ENCODE measurements at regions not wholly inside any gene's neighbourhood (a gene's known extent, or its start where the extent isn't known, plus 50 kb on each side); places are given as distances from the start of the nearest gene placed in this dataset.
"Not testable (repeated sequence)": the region's sequence is repeated elsewhere in the genome, so short reads cannot be mapped to it uniquely, and the experiment has no call there.

DNA sequence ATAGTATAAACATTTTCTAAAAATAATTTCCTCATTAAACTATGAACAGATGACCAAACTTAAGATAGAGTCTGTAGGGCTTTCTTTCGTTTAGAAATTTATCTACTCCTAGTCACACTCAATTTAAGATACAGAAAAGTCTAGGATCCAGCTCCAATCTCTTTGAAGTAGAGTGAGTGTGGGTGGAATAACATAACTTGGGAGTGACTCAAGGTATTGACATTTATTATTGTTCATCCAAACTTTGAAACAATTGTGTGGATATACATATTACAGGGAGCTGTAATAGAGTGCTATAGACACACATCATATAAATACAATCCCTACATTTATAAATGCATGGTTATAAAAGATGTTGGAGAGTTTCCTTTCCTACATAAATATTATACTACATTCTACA, 715.2 kb upstream of the MANEA start:
- DNase-seq (ENCODE audit: extremely low spot score in 2 of 2), result no peak
- no peaks in the 10 kb centered on the region for H3K4me1 ChIP-seq
- no peaks in the 10 kb centered on the region for H3K9me3 ChIP-seq
- intact Hi-C loops (cut with DNase I), result no loop called here
- no peak overlapping the region for H3K4me3 ChIP-seq
- no peaks in the 10 kb centered on the region for H3K27me3 ChIP-seq
- TF ChIP-seq POLR2AphosphoS5 (IDR thresholded peaks at IDR 0.05; ENCODE audit: insufficient read depth in 1 of 2, low read depth in 1 of 2), result no peak
- H3K36me3 ChIP-seq, result no peaks in the 10 kb centered on the region
- H3K27ac ChIP-seq, result no peak overlapping the region

DNA sequence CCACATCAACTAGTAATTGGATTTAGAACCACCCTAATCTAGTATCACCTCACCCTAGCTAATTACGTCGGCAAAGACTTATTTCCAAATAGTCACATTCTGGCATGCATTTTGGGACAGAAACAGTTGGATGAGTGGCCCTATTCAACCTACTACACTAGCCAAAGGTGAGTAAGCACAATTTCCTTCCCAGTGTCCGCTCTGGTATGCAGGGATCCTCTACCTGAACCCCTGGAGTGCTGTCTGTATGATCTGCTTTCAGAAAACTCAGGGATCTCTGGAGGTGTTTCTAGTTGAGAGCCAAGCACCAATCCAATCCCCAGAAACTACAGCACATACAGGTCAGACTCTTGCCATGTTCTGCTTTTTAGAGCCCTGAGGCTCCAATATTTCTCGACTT, 717.4 kb upstream of the MANEA start:
- DNase-seq (ENCODE audit: extremely low spot score in 2 of 2), result no peak
- no peak for TF ChIP-seq POLR2A (IDR thresholded peaks at IDR 0.05)
- TF ChIP-seq, protein P1, sequence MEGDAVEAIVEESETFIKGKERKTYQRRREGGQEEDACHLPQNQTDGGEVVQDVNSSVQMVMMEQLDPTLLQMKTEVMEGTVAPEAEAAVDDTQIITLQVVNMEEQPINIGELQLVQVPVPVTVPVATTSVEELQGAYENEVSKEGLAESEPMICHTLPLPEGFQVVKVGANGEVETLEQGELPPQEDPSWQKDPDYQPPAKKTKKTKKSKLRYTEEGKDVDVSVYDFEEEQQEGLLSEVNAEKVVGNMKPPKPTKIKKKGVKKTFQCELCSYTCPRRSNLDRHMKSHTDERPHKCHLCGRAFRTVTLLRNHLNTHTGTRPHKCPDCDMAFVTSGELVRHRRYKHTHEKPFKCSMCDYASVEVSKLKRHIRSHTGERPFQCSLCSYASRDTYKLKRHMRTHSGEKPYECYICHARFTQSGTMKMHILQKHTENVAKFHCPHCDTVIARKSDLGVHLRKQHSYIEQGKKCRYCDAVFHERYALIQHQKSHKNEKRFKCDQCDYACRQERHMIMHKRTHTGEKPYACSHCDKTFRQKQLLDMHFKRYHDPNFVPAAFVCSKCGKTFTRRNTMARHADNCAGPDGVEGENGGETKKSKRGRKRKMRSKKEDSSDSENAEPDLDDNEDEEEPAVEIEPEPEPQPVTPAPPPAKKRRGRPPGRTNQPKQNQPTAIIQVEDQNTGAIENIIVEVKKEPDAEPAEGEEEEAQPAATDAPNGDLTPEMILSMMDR (IDR thresholded peaks at IDR 0.05), result no peak
- TF ChIP-seq POLR2AphosphoS5 (IDR thresholded peaks at IDR 0.05; ENCODE audit: insufficient read depth in 1 of 2, low read depth in 1 of 2), result no peak
- Histone ChIP-seq H3K9me3 (no peaks in the 10 kb centered on the region), H3K27me3 (no peaks in the 10 kb centered on the region), H3K4me3 (no peak overlapping the region), H3K27ac (no peak overlapping the region), H3K36me3 (no peaks in the 10 kb centered on the region), H3K4me1 (no peaks in the 10 kb centered on the region)
- intact Hi-C loops (cut with DNase I), result no loop called here

DNA sequence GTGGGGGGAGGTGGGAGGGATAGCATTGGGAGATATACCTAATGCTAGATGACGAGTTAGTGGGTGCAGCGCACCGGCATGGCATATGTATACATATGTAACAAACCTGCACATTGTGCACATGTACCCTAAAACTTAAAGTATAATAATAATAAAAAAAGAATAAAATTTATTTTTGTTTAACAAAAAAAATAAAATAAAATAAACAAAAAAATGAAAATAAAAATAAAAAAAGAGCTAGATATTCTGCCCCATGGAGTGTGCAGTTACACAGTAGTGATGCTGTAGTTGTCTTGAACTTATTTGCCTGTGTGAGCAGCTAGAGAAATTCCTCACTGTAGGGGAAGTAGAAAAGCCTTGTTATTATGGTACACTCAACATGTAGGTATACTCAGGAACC, 720.3 kb upstream of the MANEA start:
- DNase-seq (ENCODE audit: extremely low spot score in 2 of 2); intact Hi-C loops (cut with DNase I); H3K27ac ChIP-seq; H3K4me3 ChIP-seq; H3K9me3 ChIP-seq; H3K27me3 ChIP-seq; H3K36me3 ChIP-seq; H3K4me1 ChIP-seq: not testable (repeated sequence)

DNA sequence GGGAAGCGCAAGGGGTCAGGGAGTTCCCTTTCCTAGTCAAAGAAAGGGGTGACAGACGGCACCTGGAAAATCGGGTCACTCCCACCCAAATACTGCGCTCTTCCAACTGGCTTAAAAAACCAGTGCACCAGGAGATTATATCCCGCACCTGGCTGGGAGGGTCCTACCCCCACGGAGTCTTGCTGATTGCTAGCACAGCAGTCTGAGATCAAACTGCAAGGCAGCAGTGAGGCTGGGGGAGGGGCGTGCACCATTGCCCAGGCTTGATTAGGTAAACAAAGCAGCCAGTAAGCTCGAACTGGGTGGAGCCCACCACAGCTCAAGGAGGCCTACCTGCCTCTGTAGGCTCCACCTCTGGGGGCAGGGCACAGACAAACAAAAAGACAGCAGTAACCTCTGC, 726.0 kb upstream of the MANEA start:
- H3K4me3 ChIP-seq; intact Hi-C loops (cut with DNase I); H3K36me3 ChIP-seq; H3K27me3 ChIP-seq; DNase-seq (ENCODE audit: extremely low spot score in 2 of 2); H3K4me1 ChIP-seq; H3K9me3 ChIP-seq; H3K27ac ChIP-seq: not testable (repeated sequence)

DNA sequence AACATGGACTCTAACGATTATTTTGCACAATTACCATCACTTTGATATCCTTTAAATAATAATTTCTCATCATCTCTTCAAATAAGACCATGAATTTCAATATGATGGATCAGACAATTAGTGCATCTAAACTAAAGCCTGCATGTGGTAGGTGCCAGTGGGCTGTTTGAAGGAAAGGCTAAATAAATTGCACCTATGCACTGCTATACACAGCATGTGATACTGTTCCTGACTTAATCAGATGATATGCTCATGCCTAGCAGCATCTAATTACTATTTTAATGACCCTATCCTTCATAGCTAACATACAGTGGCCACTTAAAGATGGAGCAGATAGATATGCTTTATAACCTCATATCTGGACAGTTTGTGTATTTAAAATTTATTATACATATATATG, 731.6 kb upstream of the MANEA start:
- H3K4me1 ChIP-seq, result no peaks in the 10 kb centered on the region
- intact Hi-C loops (cut with DNase I), result no loop called here
- DNase-seq (ENCODE audit: extremely low spot score in 2 of 2), result no peak
- H3K27me3 ChIP-seq, result no peaks in the 10 kb centered on the region
- H3K9me3 ChIP-seq, result no peaks in the 10 kb centered on the region
- no peak for TF ChIP-seq POLR2A (IDR thresholded peaks at IDR 0.05)
- TF ChIP-seq POLR2AphosphoS5 (IDR thresholded peaks at IDR 0.05; ENCODE audit: insufficient read depth in 1 of 2, low read depth in 1 of 2), result no peak
- TF ChIP-seq, protein P1 (IDR thresholded peaks at IDR 0.05), result no peak
- no peak overlapping the region for H3K27ac ChIP-seq
- no peak overlapping the region for H3K4me3 ChIP-seq
- no peaks in the 10 kb centered on the region for H3K36me3 ChIP-seq

DNA sequence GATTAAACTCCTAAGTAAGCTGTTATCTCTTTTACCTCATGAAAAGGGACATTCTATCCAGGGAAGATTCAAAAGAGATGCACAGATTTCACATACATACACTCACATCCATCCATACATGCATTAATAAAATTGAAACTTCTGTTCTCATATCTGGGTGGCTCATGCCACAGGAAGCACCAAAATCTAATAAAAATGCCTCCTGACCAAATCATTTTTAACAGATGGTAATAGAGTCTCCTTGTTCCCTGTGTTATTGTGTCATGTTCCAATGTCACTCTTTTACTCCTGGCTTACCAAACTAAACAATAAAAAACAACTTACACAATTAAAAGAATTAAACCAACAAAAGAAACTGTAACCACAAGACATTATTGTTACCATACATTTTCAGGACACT, 742.1 kb upstream of the MANEA start:
- Histone ChIP-seq H3K36me3 (no peaks in the 10 kb centered on the region), H3K4me1 (no peaks in the 10 kb centered on the region), H3K4me3 (no peak overlapping the region), H3K27me3 (no peaks in the 10 kb centered on the region), H3K27ac (no peak overlapping the region), H3K9me3 (no peaks in the 10 kb centered on the region)
- DNase-seq (ENCODE audit: extremely low spot score in 2 of 2), result no peak
- intact Hi-C loops (cut with DNase I), result no loop called here
- TF ChIP-seq, protein P1 (IDR thresholded peaks at IDR 0.05), result no peak

DNA sequence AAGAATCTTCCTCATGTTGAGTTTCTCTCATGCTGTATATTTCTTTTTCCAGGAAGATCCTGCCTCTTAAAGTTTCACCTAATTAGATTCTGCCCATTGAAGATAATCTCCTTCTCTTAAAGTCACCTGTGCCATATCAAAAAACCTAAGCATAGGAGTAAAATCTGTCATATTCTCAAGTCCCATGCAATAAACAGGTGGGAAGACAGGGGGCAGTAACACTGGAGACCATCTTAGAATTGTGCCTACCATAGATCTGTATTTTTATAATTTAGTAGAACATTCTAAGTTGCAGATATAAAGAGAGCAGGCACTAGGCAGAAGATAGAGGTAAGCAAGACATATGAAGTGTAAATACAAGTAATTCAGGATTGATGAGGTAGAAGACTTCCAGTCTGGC, 763.5 kb upstream of the MANEA start:
- Histone ChIP-seq H3K27ac (no peak overlapping the region), H3K27me3 (no peaks in the 10 kb centered on the region)

More for the DNA sequence above, 763.5 kb upstream of the MANEA start:
- Histone ChIP-seq H3K4me1 (no peaks in the 10 kb centered on the region), H3K9me3 (no peaks in the 10 kb centered on the region), H3K4me3 (no peak overlapping the region), H3K36me3 (no peaks in the 10 kb centered on the region)
- intact Hi-C loops (cut with DNase I), result no loop called here
- DNase-seq (ENCODE audit: extremely low spot score in 2 of 2), result no peak
- TF ChIP-seq POLR2AphosphoS5 (IDR thresholded peaks at IDR 0.05; ENCODE audit: insufficient read depth in 1 of 2, low read depth in 1 of 2), result no peak
- TF ChIP-seq, protein P1 (IDR thresholded peaks at IDR 0.05), result no peak
- TF ChIP-seq POLR2A (IDR thresholded peaks at IDR 0.05), result no peak
